RWPE2 (cell line): ENCODE measurements at regions not wholly inside any gene's neighbourhood (a gene's known extent, or its start where the extent isn't known, plus 50 kb on each side); places are given as distances from the start of the nearest gene placed in this dataset.

Source experiments
- ATAC-seq: fragments of 200-7000 bp; cut with Tn5 transposase; 3 replicates; pipeline ENCODE4 v1.9.1; 2021; ENCODE audit warnings: low read depth
- DNase-seq: peaks from one replicate; pipeline ENCODE4 v3.0.0-alpha.2; 2020; ENCODE audit warnings: low spot score
- H3K27ac ChIP-seq: fragments of 450-650 bp; 2 replicates; pipeline ENCODE4 v1.5.1; 2017; ENCODE audit warnings: mild to moderate bottlenecking; ENCODE audit not compliant: poor library complexity, severe bottlenecking
- H3K27me3 ChIP-seq: fragments of 250-450 bp; sonication (Bioruptor Pico); 2 replicates; pipeline ENCODE4 v1.5.1; 2021; ENCODE audit warnings: mild to moderate bottlenecking, moderate library complexity; ENCODE audit not compliant: insufficient read depth, poor library complexity, severe bottlenecking
- H3K36me3 ChIP-seq: fragments of 250-450 bp; sonication (Bioruptor Pico); 2 replicates; pipeline ENCODE4 v1.5.1; 2020; ENCODE audit warnings: low read depth, mild to moderate bottlenecking, moderate library complexity
- H3K4me1 ChIP-seq: fragments of 250-450 bp; sonication (Bioruptor Pico); 2 replicates; pipeline ENCODE4 v1.5.1; 2021; ENCODE audit warnings: mild to moderate bottlenecking, moderate library complexity; ENCODE audit not compliant: insufficient read depth, poor library complexity, severe bottlenecking
- H3K4me3 ChIP-seq: fragments of 250-450 bp; sonication (Bioruptor Pico); 2 replicates; pipeline ENCODE4 v1.5.1; 2021; ENCODE audit warnings: mild to moderate bottlenecking, moderate library complexity; ENCODE audit not compliant: severe bottlenecking
- H3K9me3 ChIP-seq: fragments of 250-450 bp; sonication (Bioruptor Pico); 2 replicates; pipeline ENCODE4 v1.5.1; 2021; ENCODE audit warnings: mild to moderate bottlenecking, moderate library complexity; ENCODE audit not compliant: severe bottlenecking
- TF ChIP-seq, protein P1 (sequence below): fragments of 450-650 bp; IDR thresholded peaks from one replicate; pipeline ENCODE4 v1.5.1; 2017; ENCODE audit warnings: mild to moderate bottlenecking, moderate library complexity; ENCODE audit not compliant: poor library complexity, severe bottlenecking

DNA sequence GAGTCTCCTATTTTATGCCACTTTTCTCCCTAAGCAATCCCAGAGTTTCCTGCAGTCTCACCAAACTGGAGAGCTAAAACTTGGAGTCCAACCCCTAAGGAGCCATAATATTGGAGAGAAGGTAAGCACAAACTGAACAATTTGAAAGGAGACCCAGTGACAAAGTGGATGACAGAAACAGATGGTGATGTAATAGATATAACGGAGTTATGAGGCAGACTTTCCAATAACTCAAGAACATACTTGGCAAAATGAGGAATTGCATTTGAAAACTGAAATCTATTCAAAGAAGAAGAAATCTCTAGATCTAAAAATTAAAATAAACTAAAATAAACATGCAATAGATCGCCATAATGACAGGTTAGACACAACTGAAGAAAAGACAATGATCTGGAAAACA lies 200.9 kb upstream of the MIR17HG start:
- Histone ChIP-seq H3K4me1 (no peaks in the 10 kb centered on the region), H3K4me3 (no peak overlapping the region), H3K27ac (no peak overlapping the region), H3K9me3 (no peaks in the 10 kb centered on the region), H3K36me3 (no peaks in the 10 kb centered on the region), H3K27me3 (peaks cover 2% of the 10 kb centered on the region)
- TF ChIP-seq, protein P1, sequence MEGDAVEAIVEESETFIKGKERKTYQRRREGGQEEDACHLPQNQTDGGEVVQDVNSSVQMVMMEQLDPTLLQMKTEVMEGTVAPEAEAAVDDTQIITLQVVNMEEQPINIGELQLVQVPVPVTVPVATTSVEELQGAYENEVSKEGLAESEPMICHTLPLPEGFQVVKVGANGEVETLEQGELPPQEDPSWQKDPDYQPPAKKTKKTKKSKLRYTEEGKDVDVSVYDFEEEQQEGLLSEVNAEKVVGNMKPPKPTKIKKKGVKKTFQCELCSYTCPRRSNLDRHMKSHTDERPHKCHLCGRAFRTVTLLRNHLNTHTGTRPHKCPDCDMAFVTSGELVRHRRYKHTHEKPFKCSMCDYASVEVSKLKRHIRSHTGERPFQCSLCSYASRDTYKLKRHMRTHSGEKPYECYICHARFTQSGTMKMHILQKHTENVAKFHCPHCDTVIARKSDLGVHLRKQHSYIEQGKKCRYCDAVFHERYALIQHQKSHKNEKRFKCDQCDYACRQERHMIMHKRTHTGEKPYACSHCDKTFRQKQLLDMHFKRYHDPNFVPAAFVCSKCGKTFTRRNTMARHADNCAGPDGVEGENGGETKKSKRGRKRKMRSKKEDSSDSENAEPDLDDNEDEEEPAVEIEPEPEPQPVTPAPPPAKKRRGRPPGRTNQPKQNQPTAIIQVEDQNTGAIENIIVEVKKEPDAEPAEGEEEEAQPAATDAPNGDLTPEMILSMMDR: no peak
- ATAC-seq: no peak
- no peak for DNase-seq

DNA sequence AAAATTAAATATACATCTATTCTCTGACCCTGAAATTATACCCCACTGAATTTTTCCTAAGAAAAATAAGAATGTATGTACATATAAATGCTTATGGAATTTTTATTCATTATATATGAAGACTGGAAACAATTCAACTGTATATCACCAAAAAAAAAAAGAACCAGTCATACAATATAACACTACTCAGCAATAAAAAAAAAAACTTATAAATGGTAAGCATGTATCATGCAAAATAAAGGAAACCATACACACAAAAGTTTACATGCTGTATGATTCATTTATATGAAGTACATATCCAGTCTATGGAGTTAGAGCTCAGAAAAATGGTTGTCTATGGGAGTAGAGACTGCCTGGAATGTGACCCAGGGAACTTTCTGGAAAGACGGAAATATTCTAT lies 199.4 kb upstream of the MIR17HG start:
- ATAC-seq (no peak), DNase-seq (no peak)
- no peaks in the 10 kb centered on the region for H3K9me3 ChIP-seq
- peaks cover 2% of the 10 kb centered on the region for H3K27me3 ChIP-seq
- TF ChIP-seq, protein P1: no peak
- no peaks in the 10 kb centered on the region for H3K36me3 ChIP-seq
- no peaks in the 10 kb centered on the region for H3K4me1 ChIP-seq
- H3K4me3 ChIP-seq: no peak overlapping the region
- H3K27ac ChIP-seq: no peak overlapping the region

DNA sequence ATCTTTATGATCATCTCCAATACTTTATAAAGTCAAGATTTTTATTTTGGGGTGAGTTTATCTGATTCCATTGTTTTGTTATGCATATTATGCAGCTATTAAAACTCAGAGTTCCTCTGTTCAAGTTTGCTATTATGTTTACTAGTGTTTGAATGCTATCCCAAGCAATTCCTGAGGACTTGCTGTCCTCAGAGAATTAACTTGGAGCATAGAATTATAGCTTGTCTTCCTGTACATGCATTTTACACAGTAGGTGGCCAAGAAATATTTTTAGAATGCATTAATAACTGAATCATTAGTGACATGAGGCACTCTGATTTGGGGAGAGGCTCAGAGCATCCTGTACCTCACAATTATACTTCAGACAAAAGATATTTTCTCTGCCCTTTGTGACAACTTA lies 195.6 kb upstream of the MIR17HG start:
- ATAC-seq: no peak
- H3K27ac ChIP-seq: no peak overlapping the region
- TF ChIP-seq, protein P1: no peak

DNA sequence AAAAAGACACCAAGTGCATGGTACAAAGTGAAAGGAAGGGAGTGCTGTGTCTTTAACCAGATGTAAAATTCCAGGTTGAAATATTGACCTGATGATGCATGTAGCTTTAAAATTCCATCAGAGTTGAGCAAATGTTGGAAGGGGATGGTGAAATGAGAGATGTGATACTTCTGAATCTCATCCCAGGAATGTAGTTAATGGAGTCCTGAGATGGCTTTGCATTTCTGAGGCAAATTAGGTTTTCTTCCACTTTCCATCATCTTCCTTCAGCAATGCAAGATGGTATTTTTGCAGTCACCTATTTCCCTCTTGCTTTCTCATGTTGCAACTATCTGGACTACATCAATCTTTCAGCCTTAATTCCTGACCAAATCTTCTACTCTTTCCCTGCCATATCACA lies 194.1 kb upstream of the MIR17HG start:
- no peak for ATAC-seq
- H3K9me3 ChIP-seq: no peaks in the 10 kb centered on the region
- H3K36me3 ChIP-seq: no peaks in the 10 kb centered on the region
- DNase-seq: no peak
- H3K27ac ChIP-seq: no peak overlapping the region
- no peak overlapping the region for H3K4me3 ChIP-seq
- TF ChIP-seq, protein P1: no peak
- H3K4me1 ChIP-seq: no peaks in the 10 kb centered on the region
- peaks cover 10% of the 10 kb centered on the region for H3K27me3 ChIP-seq

More for the DNA sequence above, 195.6 kb upstream of the MIR17HG start:
- no peaks in the 10 kb centered on the region for H3K9me3 ChIP-seq
- no peaks in the 10 kb centered on the region for H3K4me1 ChIP-seq
- DNase-seq: no peak
- H3K36me3 ChIP-seq: no peaks in the 10 kb centered on the region
- peaks cover 2% of the 10 kb centered on the region for H3K27me3 ChIP-seq
- no peak overlapping the region for H3K4me3 ChIP-seq

GRCh38 chr13:91154558-91155353 lies 192.7 kb upstream of the MIR17HG start:
- ATAC-seq: no peak
- Histone ChIP-seq H3K4me3 (no peak overlapping the region), H3K36me3 (no peaks in the 10 kb centered on the region), H3K9me3 (no peaks in the 10 kb centered on the region), H3K27ac (no peak overlapping the region), H3K27me3 (peaks cover 11% of the 10 kb centered on the region), H3K4me1 (no peaks in the 10 kb centered on the region)
- DNase-seq: no peak
- TF ChIP-seq, protein P1: no peak
